SK-N-SH (cell line): ENCODE measurements at regions not wholly inside any gene's neighbourhood (a gene's known extent, or its start where the extent isn't known, plus 50 kb on each side); places are given as distances from the start of the nearest gene placed in this dataset.
"Not testable (repeated sequence)": the region's sequence is repeated elsewhere in the genome, so short reads cannot be mapped to it uniquely, and the experiment has no call there.

ENCODE experiments used
- CTCF ChIA-PET: fragments of 300-600, 350-600 bp; formaldehyde crosslinking; extraction: SDS; loops from one replicate; lab custom pipeline; 2021; lab: Yijun Ruan, JAX
- POLR2A ChIA-PET: fragments of 350-600 bp; sonication (Branson Sonifier 250); formaldehyde crosslinking; extraction: SDS; loops from one replicate; lab custom pipeline; 2020; ENCODE audit warnings: antibody characterized with exemption, inconsistent platforms; lab: Yijun Ruan, JAX
- DNase-seq: peaks from one replicate; pipeline ENCODE4 v3.0.0; 2012
- H2AFZ ChIP-seq: fragments of 200-600 bp; sonication (generic); 2 replicates; pipeline ENCODE4 v1.8.1; 2016; ENCODE audit warnings: antibody characterized with exemption, mild to moderate bottlenecking, low read depth
- H3F3A ChIP-seq: fragments of 200-600 bp; sonication (generic); replicated peaks from 2 replicates; pipeline ENCODE3; 2016; ENCODE audit warnings: antibody characterized with exemption, mild to moderate bottlenecking; ENCODE audit not compliant: insufficient read depth
- H3K27ac ChIP-seq, 2 experiments: fragments of 200-500 bp in 1 of 2; fragments of 200-600 bp in 1 of 2; sonication (Bioruptor generic) in 1 of 2; sonication (generic), shearing (Covaris generic) in 1 of 2; 2 replicates each; pipeline versions ENCODE4 v1.5.1 to v1.6.1; 2014 to 2016; ENCODE audit warnings: low read depth in 2 of 2, inconsistent platforms in 1 of 2, low read length in 1 of 2, mild to moderate bottlenecking in 1 of 2, mixed read lengths in 1 of 2
- H3K27me3 ChIP-seq: fragments of 200-600 bp; sonication (generic), shearing (Covaris generic); 2 replicates; pipeline ENCODE4 v1.6.1; 2016; ENCODE audit warnings: mixed run types; ENCODE audit not compliant: insufficient read depth
- H3K36me3 ChIP-seq, 2 experiments: fragments of 200-500 bp in 1 of 2; fragments of 200-600 bp in 1 of 2; sonication (Bioruptor generic) in 1 of 2; sonication (generic) in 1 of 2; replicated peaks in 1 of 2; 2 replicates each; pipeline versions ENCODE3 to v1.5.1; 2014 to 2016; ENCODE audit warnings: low read length in 1 of 2, mild to moderate bottlenecking in 1 of 2; ENCODE audit not compliant: insufficient read depth in 2 of 2, control insufficient read depth in 1 of 2
- H3K4me1 ChIP-seq, 2 experiments: fragments of 200-500 bp in 1 of 2; fragments of 200-600 bp in 1 of 2; sonication (Bioruptor generic) in 1 of 2; sonication (generic), shearing (Covaris generic) in 1 of 2; 2 replicates each; pipeline versions ENCODE4 v1.5.1 to v1.6.1; 2014 to 2016; ENCODE audit warnings: low read depth in 1 of 2, low read length in 1 of 2, mixed run types in 1 of 2; ENCODE audit not compliant: insufficient read depth in 2 of 2, control insufficient read depth in 1 of 2
- H3K4me2 ChIP-seq: fragments of 200-600 bp; sonication (generic), shearing (Covaris generic); 2 replicates; pipeline ENCODE4 v1.6.1; 2017; ENCODE audit warnings: mixed run types
- H3K4me3 ChIP-seq, 2 experiments: fragments of 200-500 bp in 1 of 2; fragments of 200-600 bp in 1 of 2; sonication (Bioruptor generic) in 1 of 2; sonication (generic), shearing (Covaris generic) in 1 of 2; 2 replicates each; pipeline versions ENCODE4 v1.5.1 to v1.8.1; 2014 to 2016; ENCODE audit warnings: low read depth in 2 of 2, inconsistent platforms in 1 of 2, low read length in 1 of 2, mild to moderate bottlenecking in 1 of 2, mixed read lengths in 1 of 2, moderate library complexity in 1 of 2
- H3K79me2 ChIP-seq: fragments of 200-600 bp; sonication (generic); 2 replicates; pipeline ENCODE4 v1.8.1; 2017; ENCODE audit warnings: mild to moderate bottlenecking; ENCODE audit not compliant: insufficient read depth
- H3K9ac ChIP-seq: fragments of 200-600 bp; sonication (generic); 2 replicates; pipeline ENCODE4 v1.6.1; 2017; ENCODE audit warnings: mixed run types
- H3K9me2 ChIP-seq: fragments of 200-600 bp; sonication (generic); 2 replicates; pipeline ENCODE4 v1.6.1; 2017; ENCODE audit warnings: mixed run types
- H3K9me3 ChIP-seq: fragments of 200-600 bp; sonication (generic); 2 replicates; pipeline ENCODE4 v1.6.1; 2017; ENCODE audit warnings: mixed run types, mild to moderate bottlenecking, moderate library complexity
- H4K20me1 ChIP-seq: fragments of 200-600 bp; sonication (generic); 2 replicates; pipeline ENCODE4 v1.6.1; 2017; ENCODE audit warnings: mild to moderate bottlenecking, mixed run types; ENCODE audit not compliant: insufficient read depth
- CHD2 ChIP-seq: fragments of 150-350 bp; IDR thresholded peaks from 2 replicates; pipeline ENCODE4 v1.6.1; 2018; ENCODE audit warnings: low read length; ENCODE audit not compliant: partially characterized antibody
- EZH2phosphoT487 ChIP-seq: fragments of 200-600 bp; sonication (generic); IDR thresholded peaks from 2 replicates; pipeline ENCODE4 v1.6.1; 2017; ENCODE audit warnings: low read depth, mixed run types, mild to moderate bottlenecking, antibody characterized with exemption, moderate library complexity, borderline replicate concordance
- FOSL2 ChIP-seq: IDR thresholded peaks from 2 replicates; pipeline ENCODE4 v1.4.0; 2012; ENCODE audit warnings: low read depth, mild to moderate bottlenecking, moderate library complexity, borderline replicate concordance
- FOXJ3 ChIP-seq: sonication (generic); formaldehyde crosslinking; IDR thresholded peaks from 2 replicates; pipeline ENCODE4 v1.5.1; 2020; ENCODE audit warnings: mild to moderate bottlenecking, missing genetic modification reagents
- FOXM1 ChIP-seq: IDR thresholded peaks from 2 replicates; pipeline ENCODE4 v1.4.0; 2012; ENCODE audit warnings: low read depth, mild to moderate bottlenecking
- JUND ChIP-seq: IDR thresholded peaks from 2 replicates; pipeline ENCODE4 v1.4.0; 2012
- MEF2A ChIP-seq: IDR thresholded peaks from 2 replicates; pipeline ENCODE4 v1.4.0; 2012; ENCODE audit warnings: low read depth, borderline replicate concordance
- MXI1 ChIP-seq: IDR thresholded peaks from 2 replicates; pipeline ENCODE4 v1.6.1; 2012; ENCODE audit warnings: mild to moderate bottlenecking, low read depth, low read length, improper control_type of control experiment
- NFIC ChIP-seq: IDR thresholded peaks from 2 replicates; pipeline ENCODE4 v1.4.0; 2012; ENCODE audit warnings: borderline replicate concordance
- NRF1 ChIP-seq: IDR thresholded peaks from 2 replicates; pipeline ENCODE4 v1.6.1; 2012; ENCODE audit warnings: low read depth, mild to moderate bottlenecking, low read length
- RXRA ChIP-seq: IDR thresholded peaks from 2 replicates; pipeline ENCODE4 v1.4.0; 2012; ENCODE audit warnings: low read depth, mild to moderate bottlenecking, borderline replicate concordance
- SMC3 ChIP-seq: IDR thresholded peaks from 2 replicates; pipeline ENCODE4 v1.6.1; 2012; ENCODE audit warnings: low read depth, low read length, improper control_type of control experiment
- YY1 ChIP-seq: IDR thresholded peaks from 2 replicates; pipeline ENCODE4 v1.4.0; 2012; ENCODE audit warnings: low read depth, mild to moderate bottlenecking
- WGBS: methylation state at CpG from one replicate; pipeline ENCODE4 v1.1.6; 2017; ENCODE audit warnings: low lambda C conversion rate; 5-methylcytosine and 5-hydroxymethylcytosine counted together
- TF ChIP-seq, protein P1 (sequence below): IDR thresholded peaks from 2 replicates; pipeline ENCODE4 v1.4.0; 2012; ENCODE audit warnings: low read depth, borderline replicate concordance
- TF ChIP-seq, protein P2 (sequence below): IDR thresholded peaks from 2 replicates; pipeline ENCODE4; 2012

- H3F3A ChIP-seq: no peaks in the 10 kb centered on the region
- no peaks in the 10 kb centered on the region for H3K4me1 ChIP-seq
- WGBS: 62% methylated on average over 3 of the region's 3 CpGs
- ChIA-PET CTCF (no interaction called here), POLR2A (no interaction called here)
- no peaks in the 10 kb centered on the region for H3K9me3 ChIP-seq
- no peak overlapping the region for H3K27ac ChIP-seq
- H2AFZ ChIP-seq: no peak overlapping the region
- no peaks in the 10 kb centered on the region for H3K36me3 ChIP-seq
- DNase-seq: no peak
- no peak overlapping the region for H3K4me3 ChIP-seq
- no peak overlapping the region for H3K9ac ChIP-seq
- H3K27me3 ChIP-seq: no peaks in the 10 kb centered on the region
- TF ChIP-seq JUND (no peak), FOXJ3 (CRISPR knock-in tag) (no peak), EZH2phosphoT487 (no peak)
- no peaks in the 10 kb centered on the region for H3K79me2 ChIP-seq
- no peaks in the 10 kb centered on the region for H3K9me2 ChIP-seq
- no peaks in the 10 kb centered on the region for H4K20me1 ChIP-seq
- no peak overlapping the region for H3K4me2 ChIP-seq
These were observed 298.2 kb upstream of the HNRNPA3 start for GRCh38 chr2:176914371-176914770.

GRCh38 chr2:176922545-176922944, 290.0 kb upstream of the HNRNPA3 start:
- H3F3A ChIP-seq, H3K4me1 ChIP-seq, DNase-seq, H3K9me3 ChIP-seq, H3K9me2 ChIP-seq, H3K27ac ChIP-seq, H3K79me2 ChIP-seq, H3K9ac ChIP-seq, H3K27me3 ChIP-seq, CTCF ChIA-PET, POLR2A ChIA-PET, H3K4me2 ChIP-seq, H2AFZ ChIP-seq, H3K36me3 ChIP-seq, H3K4me3 ChIP-seq, H4K20me1 ChIP-seq: not testable (repeated sequence)
- WGBS: 51% methylated on average over 3 of the region's 3 CpGs

DNA sequence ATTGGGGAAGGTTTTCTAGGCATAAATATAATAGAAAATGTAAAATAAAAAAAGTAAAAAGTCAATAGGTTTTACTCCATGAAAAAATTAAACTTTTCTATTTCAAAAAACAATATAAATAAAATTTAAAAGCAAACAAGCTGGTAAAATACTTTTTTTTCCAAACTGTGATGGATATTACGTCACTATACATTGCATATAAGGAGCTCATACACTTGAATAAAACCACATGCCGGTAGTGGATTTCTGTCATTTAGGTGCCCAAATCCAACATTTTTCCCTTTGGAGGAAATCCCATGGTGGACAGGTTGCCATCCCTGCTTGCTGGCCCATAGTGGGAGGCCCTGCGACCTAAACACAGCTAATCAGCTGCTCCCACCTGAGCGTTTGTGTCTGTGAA, 289.4 kb upstream of the HNRNPA3 start:
- Histone ChIP-seq H3K27me3 (no peaks in the 10 kb centered on the region), H3K36me3 (no peaks in the 10 kb centered on the region), H3K4me3 (no peak overlapping the region), H2AFZ (no peak overlapping the region), H3K9me3 (no peaks in the 10 kb centered on the region; the same call in none of the 2 replicates), H3K27ac (no peak overlapping the region), H4K20me1 (no peaks in the 10 kb centered on the region), H3K9ac (no peak overlapping the region), H3K4me1 (no peaks in the 10 kb centered on the region), H3K79me2 (no peaks in the 10 kb centered on the region), H3K4me2 (no peak overlapping the region), H3F3A (no peaks in the 10 kb centered on the region), H3K9me2 (no peaks in the 10 kb centered on the region)
- WGBS: 72% methylated on average over 4 of the region's 4 CpGs
- CTCF ChIA-PET: interaction anchor here (1.2 kb wide), 1 partner anchor 225 kb away, joined by 5 read pairs; no protein-coding TSS in a partner anchor
- TF ChIP-seq MEF2A (no peak), CHD2 (no peak), MXI1 (no peak), FOXM1 (no peak), FOSL2 (no peak), RXRA (no peak), NRF1 (no peak), SMC3 (no peak), YY1 (no peak), NFIC (no peak), JUND (no peak), EZH2phosphoT487 (no peak)
- TF ChIP-seq, protein P1, sequence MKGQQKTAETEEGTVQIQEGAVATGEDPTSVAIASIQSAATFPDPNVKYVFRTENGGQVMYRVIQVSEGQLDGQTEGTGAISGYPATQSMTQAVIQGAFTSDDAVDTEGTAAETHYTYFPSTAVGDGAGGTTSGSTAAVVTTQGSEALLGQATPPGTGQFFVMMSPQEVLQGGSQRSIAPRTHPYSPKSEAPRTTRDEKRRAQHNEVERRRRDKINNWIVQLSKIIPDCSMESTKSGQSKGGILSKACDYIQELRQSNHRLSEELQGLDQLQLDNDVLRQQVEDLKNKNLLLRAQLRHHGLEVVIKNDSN: no peak
- TF ChIP-seq, protein P2, sequence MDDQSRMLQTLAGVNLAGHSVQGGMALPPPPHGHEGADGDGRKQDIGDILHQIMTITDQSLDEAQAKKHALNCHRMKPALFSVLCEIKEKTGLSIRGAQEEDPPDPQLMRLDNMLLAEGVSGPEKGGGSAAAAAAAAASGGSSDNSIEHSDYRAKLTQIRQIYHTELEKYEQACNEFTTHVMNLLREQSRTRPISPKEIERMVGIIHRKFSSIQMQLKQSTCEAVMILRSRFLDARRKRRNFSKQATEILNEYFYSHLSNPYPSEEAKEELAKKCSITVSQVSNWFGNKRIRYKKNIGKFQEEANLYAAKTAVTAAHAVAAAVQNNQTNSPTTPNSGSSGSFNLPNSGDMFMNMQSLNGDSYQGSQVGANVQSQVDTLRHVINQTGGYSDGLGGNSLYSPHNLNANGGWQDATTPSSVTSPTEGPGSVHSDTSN: no peak
- DNase-seq: no peak
- POLR2A ChIA-PET: no interaction called here
